GM06990 (cell line): ENCODE measurements at regions not wholly inside any gene's neighbourhood (a gene's known extent, or its start where the extent isn't known, plus 50 kb on each side); places are given as distances from the start of the nearest gene placed in this dataset.

ENCODE experiments used
- DNase-seq: peaks from one replicate; pipeline ENCODE4 v3.0.0-alpha.2; 2011; ENCODE audit not compliant: insufficient read length; ENCODE audit errors: extremely low read depth
- H3K27me3 ChIP-seq: replicated peaks from 2 replicates; pipeline ENCODE4 v1.6.0; 2011; ENCODE audit warnings: low read length; ENCODE audit not compliant: control insufficient read depth, insufficient read depth
- H3K36me3 ChIP-seq: 2 replicates; pipeline ENCODE4 v1.5.1; 2011; ENCODE audit warnings: low read length; ENCODE audit not compliant: control insufficient read depth, insufficient read depth
- H3K4me3 ChIP-seq: replicated peaks from 2 replicates; pipeline ENCODE4 v1.5.1; 2011; ENCODE audit warnings: low read depth, mild to moderate bottlenecking, control low read depth, low read length
- TF ChIP-seq, protein P1 (sequence below): IDR thresholded peaks from 2 replicates; pipeline ENCODE4 v1.5.1; 2011; ENCODE audit warnings: low read length, control low read depth, mild to moderate bottlenecking, inconsistent platforms; ENCODE audit not compliant: insufficient read depth, poor library complexity, severe bottlenecking

DNA sequence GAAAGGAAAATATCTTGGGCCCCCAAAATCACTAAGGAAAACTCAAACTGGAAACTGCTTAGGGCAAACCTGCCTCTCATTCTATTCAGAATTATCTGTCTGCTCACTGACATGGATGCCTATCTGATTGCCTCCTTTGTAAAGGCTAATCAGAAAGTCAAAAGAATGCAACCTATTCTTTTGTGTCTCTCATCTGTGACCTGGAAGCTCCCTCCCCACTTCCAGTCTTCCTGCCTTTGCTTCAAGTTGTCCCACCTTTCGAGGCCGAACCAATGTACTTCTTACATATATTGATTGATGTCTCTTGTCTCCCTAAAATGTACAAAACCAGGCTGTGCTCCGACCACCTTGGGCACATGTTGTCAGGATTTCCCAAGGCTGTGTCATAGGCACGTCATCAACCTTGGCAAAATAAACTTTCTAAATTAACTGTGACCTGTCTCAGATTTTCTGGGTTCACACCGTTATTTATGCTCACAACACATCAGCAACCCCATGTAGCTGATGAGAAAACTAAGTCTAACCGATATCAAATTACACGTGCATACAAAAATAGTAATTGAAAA is 302.3 kb upstream of the NRIP1 start:
- Histone ChIP-seq H3K36me3 (no peaks in the 10 kb centered on the region), H3K27me3 (no peaks in the 10 kb centered on the region), H3K4me3 (no peak overlapping the region)
- TF ChIP-seq, protein P1, sequence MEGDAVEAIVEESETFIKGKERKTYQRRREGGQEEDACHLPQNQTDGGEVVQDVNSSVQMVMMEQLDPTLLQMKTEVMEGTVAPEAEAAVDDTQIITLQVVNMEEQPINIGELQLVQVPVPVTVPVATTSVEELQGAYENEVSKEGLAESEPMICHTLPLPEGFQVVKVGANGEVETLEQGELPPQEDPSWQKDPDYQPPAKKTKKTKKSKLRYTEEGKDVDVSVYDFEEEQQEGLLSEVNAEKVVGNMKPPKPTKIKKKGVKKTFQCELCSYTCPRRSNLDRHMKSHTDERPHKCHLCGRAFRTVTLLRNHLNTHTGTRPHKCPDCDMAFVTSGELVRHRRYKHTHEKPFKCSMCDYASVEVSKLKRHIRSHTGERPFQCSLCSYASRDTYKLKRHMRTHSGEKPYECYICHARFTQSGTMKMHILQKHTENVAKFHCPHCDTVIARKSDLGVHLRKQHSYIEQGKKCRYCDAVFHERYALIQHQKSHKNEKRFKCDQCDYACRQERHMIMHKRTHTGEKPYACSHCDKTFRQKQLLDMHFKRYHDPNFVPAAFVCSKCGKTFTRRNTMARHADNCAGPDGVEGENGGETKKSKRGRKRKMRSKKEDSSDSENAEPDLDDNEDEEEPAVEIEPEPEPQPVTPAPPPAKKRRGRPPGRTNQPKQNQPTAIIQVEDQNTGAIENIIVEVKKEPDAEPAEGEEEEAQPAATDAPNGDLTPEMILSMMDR, result no peak
- DNase-seq, result no peak

DNA sequence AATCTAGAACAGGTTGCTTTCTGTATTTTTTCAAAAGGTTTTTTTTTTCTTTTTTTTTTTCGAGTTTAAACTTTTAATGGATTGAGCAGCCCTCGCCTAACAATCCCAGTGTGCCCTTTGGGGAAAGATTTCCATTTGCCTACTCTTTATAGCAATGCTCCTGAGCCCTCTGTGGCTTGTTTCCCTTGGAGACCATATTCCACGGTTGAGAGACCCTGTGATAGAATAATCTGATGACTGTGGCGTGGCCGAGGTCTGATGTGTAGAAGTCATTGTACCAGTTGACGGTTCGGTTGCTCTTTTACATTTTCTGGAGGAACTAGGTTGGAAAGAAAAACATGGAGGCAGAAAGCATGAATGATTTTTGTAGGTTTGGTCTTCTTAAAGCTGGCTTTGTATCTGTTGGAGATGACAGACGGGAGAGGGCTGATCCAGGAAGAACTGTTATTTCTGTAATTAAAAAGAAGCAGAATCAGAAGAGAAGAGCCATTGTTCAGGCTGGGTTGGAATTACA is 305.7 kb upstream of the NRIP1 start:
- Histone ChIP-seq H3K27me3 (no peaks in the 10 kb centered on the region), H3K36me3 (no peaks in the 10 kb centered on the region), H3K4me3 (no peak overlapping the region)
- DNase-seq, result no peak
- TF ChIP-seq, protein P1, result no peak

DNA sequence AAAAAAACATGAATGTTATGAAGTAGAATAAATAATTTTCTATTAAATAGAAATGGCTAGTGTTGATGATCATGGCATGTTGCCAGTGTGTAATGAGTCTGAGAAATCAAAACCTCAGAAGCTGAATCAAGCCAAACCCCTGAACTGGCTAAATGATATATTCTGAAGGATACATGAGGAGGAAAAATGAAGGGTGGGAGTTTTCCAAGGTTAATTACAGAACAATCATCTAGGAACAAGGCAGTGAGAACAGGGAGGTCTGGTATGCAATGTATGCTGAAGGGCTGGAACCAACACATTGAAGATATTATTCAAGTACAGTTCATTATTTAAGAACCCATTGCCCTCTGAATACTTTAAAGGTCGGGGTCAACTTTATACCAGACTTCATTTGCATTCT is 309.1 kb upstream of the NRIP1 start:
- no peak for DNase-seq
- no peaks in the 10 kb centered on the region for H3K36me3 ChIP-seq
- TF ChIP-seq, protein P1, result no peak
- H3K27me3 ChIP-seq, result no peaks in the 10 kb centered on the region
- no peak overlapping the region for H3K4me3 ChIP-seq

DNA sequence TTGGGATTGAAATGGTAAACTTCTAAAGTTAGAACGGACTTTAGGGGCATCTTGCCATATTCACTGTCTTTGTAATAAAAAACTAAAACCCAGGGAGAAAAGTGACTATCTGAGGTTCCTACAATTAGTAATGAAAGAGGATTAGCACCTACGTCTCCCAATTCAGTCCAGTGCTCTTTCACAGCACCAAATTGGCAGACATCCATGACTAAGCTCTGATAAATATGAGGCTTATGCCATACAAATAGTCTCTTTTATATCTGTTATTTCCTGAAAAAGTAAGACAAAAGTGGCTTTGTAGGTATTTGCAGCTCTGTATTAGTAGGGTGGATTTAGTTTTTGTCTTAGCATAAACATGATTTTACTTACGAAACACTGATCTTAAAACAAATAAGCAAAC is 315.0 kb upstream of the NRIP1 start:
- no peak for DNase-seq
- TF ChIP-seq, protein P1, result no peak
- H3K36me3 ChIP-seq, result no peaks in the 10 kb centered on the region
- no peak overlapping the region for H3K4me3 ChIP-seq
- no peaks in the 10 kb centered on the region for H3K27me3 ChIP-seq

DNA sequence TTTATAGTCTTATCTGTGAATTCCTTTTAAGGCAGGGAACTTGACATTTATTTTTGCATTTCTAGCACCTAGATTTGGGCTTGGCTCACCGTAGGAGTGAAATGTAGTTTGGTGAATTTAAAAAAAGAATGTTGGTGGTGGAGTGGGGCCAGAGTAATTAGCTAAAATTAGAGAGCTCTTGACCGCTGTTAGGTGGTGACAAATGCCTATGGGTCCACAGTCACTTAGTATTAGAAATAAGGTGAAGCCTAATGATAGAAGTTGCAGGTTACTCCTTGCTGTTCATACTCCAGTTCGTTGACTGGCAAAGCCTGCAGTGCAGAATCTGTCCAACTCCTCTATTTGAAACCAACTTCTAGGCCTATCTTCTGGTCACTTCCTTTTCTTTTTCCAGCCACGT is 318.8 kb upstream of the NRIP1 start:
- DNase-seq, result no peak
- Histone ChIP-seq H3K4me3 (no peak overlapping the region), H3K27me3 (no peaks in the 10 kb centered on the region), H3K36me3 (no peaks in the 10 kb centered on the region)
- TF ChIP-seq, protein P1, result no peak

DNA sequence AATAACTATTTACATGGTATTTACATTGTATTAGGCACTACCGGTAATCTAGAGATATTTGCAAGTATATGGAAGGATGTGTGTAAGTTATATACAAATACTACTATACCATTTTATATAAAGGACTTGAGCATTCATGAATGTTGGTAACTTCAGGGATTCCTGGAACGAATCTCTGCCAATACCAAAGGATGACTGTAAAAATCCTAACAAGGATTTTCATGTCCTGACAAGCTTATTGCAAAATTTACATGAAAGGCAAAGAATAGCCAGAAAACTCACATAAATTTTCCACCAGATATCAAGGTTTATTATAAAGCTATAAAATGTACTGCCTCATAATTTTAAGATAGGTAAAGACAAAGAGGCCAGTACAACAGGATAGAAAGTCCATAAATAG is 325.2 kb upstream of the NRIP1 start:
- TF ChIP-seq, protein P1, result no peak
- no peaks in the 10 kb centered on the region for H3K27me3 ChIP-seq

More for the DNA sequence above, 325.2 kb upstream of the NRIP1 start:
- Histone ChIP-seq H3K4me3 (no peak overlapping the region), H3K36me3 (no peaks in the 10 kb centered on the region)
- no peak for DNase-seq
